ENCODE measurements at regions not wholly inside any gene's neighbourhood (a gene's known extent, or its start where the extent isn't known, plus 50 kb on each side); places are given as distances from the start of the nearest gene placed in this dataset.

GRCh38 chr6:1144842-1145767, 166.8 kb upstream of the FOXQ1 start:
- no peak for DNase-seq

- DNase-seq = no peak
Observed at GRCh38 chr6:1143655-1144054, 168.2 kb upstream of the FOXQ1 start.

GRCh38 chr6:1139155-1139890, 172.6 kb upstream of the FOXQ1 start:
- no peak for DNase-seq

GRCh38 chr6:1137849-1138248, 174.0 kb upstream of the FOXQ1 start:
- DNase-seq = no peak

- no peak for DNase-seq
Observed at GRCh38 chr6:1136827-1137226, 175.1 kb upstream of the FOXQ1 start.

GRCh38 chr6:1136415-1136774, 175.5 kb upstream of the FOXQ1 start:
- DNase-seq = no peak

GRCh38 chr6:1135726-1136414, 176.0 kb upstream of the FOXQ1 start:
- DNase-seq = no peak

GRCh38 chr6:1131285-1132079, 180.4 kb upstream of the FOXQ1 start:
- DNase-seq = no peak

- no peak for DNase-seq
Observed at GRCh38 chr6:1130709-1131108, 181.2 kb upstream of the FOXQ1 start.

- DNase-seq = no peak
Observed at GRCh38 chr6:1129131-1129530, 182.8 kb upstream of the FOXQ1 start.

GRCh38 chr6:1127597-1128288, 184.2 kb upstream of the FOXQ1 start:
- DNase-seq = no peak

- no peak for DNase-seq
Observed at GRCh38 chr6:1127129-1127528, 184.8 kb upstream of the FOXQ1 start.

- no peak for DNase-seq
Observed at GRCh38 chr6:1126036-1126435, 185.9 kb upstream of the FOXQ1 start.

- no peak for DNase-seq
Observed at GRCh38 chr6:1125297-1125696, 186.6 kb upstream of the FOXQ1 start.

- DNase-seq = no peak
Observed at GRCh38 chr6:1124885-1125284, 187.0 kb upstream of the FOXQ1 start.

- DNase-seq = no peak
Observed at GRCh38 chr6:1123386-1124375, 188.2 kb upstream of the FOXQ1 start.

GRCh38 chr6:1122083-1122482, 189.8 kb upstream of the FOXQ1 start:
- DNase-seq = no peak

- no peak for DNase-seq
Observed at GRCh38 chr6:1118287-1118647, 193.6 kb upstream of the FOXQ1 start.

- no peak for DNase-seq
Observed at GRCh38 chr6:1117530-1118286, 194.2 kb upstream of the FOXQ1 start.

- DNase-seq = no peak
Observed at GRCh38 chr6:1116149-1116548, 195.7 kb upstream of the FOXQ1 start.
